Fibroblast of the aortic adventitia (primary cell): ENCODE measurements at regions not wholly inside any gene's neighbourhood (a gene's known extent, or its start where the extent isn't known, plus 50 kb on each side); places are given as distances from the start of the nearest gene placed in this dataset.

ENCODE experiments used
- DNase-seq: peaks from one replicate; pipeline ENCODE4 v3.0.0-alpha.2; 2010; ENCODE audit warnings: low read depth
- H3K4me3 ChIP-seq: 2 replicates; pipeline ENCODE4 v1.5.1; 2011; ENCODE audit warnings: low read depth, mild to moderate bottlenecking, control low read depth, low read length, moderate library complexity
- CTCF ChIP-seq: IDR thresholded peaks from 2 replicates; pipeline ENCODE4 v1.5.1; 2011; ENCODE audit warnings: mild to moderate bottlenecking, low read length, control low read depth, inconsistent platforms; ENCODE audit not compliant: insufficient read depth

GRCh38 chr11:41872426-41872825 is 413.0 kb upstream of the LRRC4C start:
- no peak for DNase-seq
- TF ChIP-seq CTCF = no peak
- H3K4me3 ChIP-seq = no peak overlapping the region

- no peak for DNase-seq
- no peak for TF ChIP-seq CTCF
- H3K4me3 ChIP-seq = no peak overlapping the region
These were observed 413.4 kb upstream of the LRRC4C start for GRCh38 chr11:41872870-41873269.

GRCh38 chr11:41878095-41878494 is 418.6 kb upstream of the LRRC4C start:
- TF ChIP-seq CTCF = no peak
- H3K4me3 ChIP-seq = no peak overlapping the region
- peak; percentile 5 for DNase-seq

- peak; percentile 21 for DNase-seq
- no peak overlapping the region for H3K4me3 ChIP-seq
- no peak for TF ChIP-seq CTCF
These were observed 419.8 kb upstream of the LRRC4C start for GRCh38 chr11:41879214-41879613.

- no peak overlapping the region for H3K4me3 ChIP-seq
- TF ChIP-seq CTCF = no peak
- DNase-seq = peak; percentile 4
These were observed 435.6 kb upstream of the LRRC4C start for GRCh38 chr11:41895081-41895480.

- no peak for TF ChIP-seq CTCF
- H3K4me3 ChIP-seq = no peak overlapping the region
- DNase-seq = no peak
These were observed 438.5 kb upstream of the LRRC4C start for GRCh38 chr11:41897991-41898390.

GRCh38 chr11:41917900-41918299 is 458.4 kb upstream of the LRRC4C start:
- TF ChIP-seq CTCF = no peak
- no peak for DNase-seq
- no peak overlapping the region for H3K4me3 ChIP-seq
